Activated T-cell treated with anti-CD3 and anti-CD28 coated beads, Interleukin-2, amount 50 U/mL, for 48 hours (primary cell): ENCODE measurements at regions not wholly inside any gene's neighbourhood (a gene's known extent, or its start where the extent isn't known, plus 50 kb on each side); places are given as distances from the start of the nearest gene placed in this dataset.
"Not testable (repeated sequence)": the region's sequence is repeated elsewhere in the genome, so short reads cannot be mapped to it uniquely, and the experiment has no call there.

ENCODE experiments used
- DNase-seq, 2 experiments: peaks; one replicate each; pipeline ENCODE4 v3.0.0-alpha.2; 2020

GRCh38 chr6:113055998-113056397 lies 708.9 kb downstream of the RFPL4B start:
- no peak for DNase-seq

GRCh38 chr6:113057567-113058053 lies 710.5 kb downstream of the RFPL4B start:
- no peak for DNase-seq

- no peak for DNase-seq
These were observed 713.5 kb downstream of the RFPL4B start for GRCh38 chr6:113060664-113061063.

GRCh38 chr6:113065611-113066010 lies 718.5 kb downstream of the RFPL4B start:
- DNase-seq = no peak

GRCh38 chr6:113067612-113068275 lies 720.6 kb downstream of the RFPL4B start:
- DNase-seq = no peak

- DNase-seq = no peak
These were observed 721.4 kb downstream of the RFPL4B start for GRCh38 chr6:113068570-113068969.

GRCh38 chr6:113070681-113071080 lies 723.6 kb downstream of the RFPL4B start:
- not testable (repeated sequence) for DNase-seq

- DNase-seq = no peak
These were observed 726.6 kb downstream of the RFPL4B start for GRCh38 chr6:113073611-113074191.

- no peak for DNase-seq
These were observed 729.0 kb downstream of the RFPL4B start for GRCh38 chr6:113076116-113076515.

- DNase-seq = no peak
These were observed 729.7 kb downstream of the RFPL4B start for GRCh38 chr6:113076816-113077215.

- no peak for DNase-seq
These were observed 730.7 kb downstream of the RFPL4B start for GRCh38 chr6:113077794-113078193.

- DNase-seq = no peak
These were observed 731.7 kb downstream of the RFPL4B start for GRCh38 chr6:113078791-113079190.

- no peak for DNase-seq
These were observed 735.6 kb downstream of the RFPL4B start for GRCh38 chr6:113082745-113083144.

GRCh38 chr6:113083947-113084346 lies 736.8 kb downstream of the RFPL4B start:
- no peak for DNase-seq

GRCh38 chr6:113089056-113089455 lies 741.9 kb downstream of the RFPL4B start:
- DNase-seq = no peak

GRCh38 chr6:113092795-113093194 lies 745.7 kb downstream of the RFPL4B start:
- DNase-seq = no peak

GRCh38 chr6:113094779-113095178 lies 747.6 kb downstream of the RFPL4B start:
- DNase-seq = no peak

GRCh38 chr6:113095841-113096240 lies 748.7 kb downstream of the RFPL4B start:
- no peak for DNase-seq

GRCh38 chr6:113102761-113103160 lies 754.4 kb upstream of the MARCKS start:
- DNase-seq = no peak

GRCh38 chr6:113103634-113104361 lies 753.3 kb upstream of the MARCKS start:
- no peak for DNase-seq

GRCh38 chr6:113104541-113104940 lies 752.6 kb upstream of the MARCKS start:
- no peak for DNase-seq

GRCh38 chr6:113104951-113105350 lies 752.2 kb upstream of the MARCKS start:
- no peak for DNase-seq

GRCh38 chr6:113110211-113110610 lies 746.9 kb upstream of the MARCKS start:
- DNase-seq = no peak

- no peak for DNase-seq
These were observed 745.6 kb upstream of the MARCKS start for GRCh38 chr6:113111550-113111949.
